ENCODE measurements at regions not wholly inside any gene's neighbourhood (a gene's known extent, or its start where the extent isn't known, plus 50 kb on each side); places are given as distances from the start of the nearest gene placed in this dataset.

DNA sequence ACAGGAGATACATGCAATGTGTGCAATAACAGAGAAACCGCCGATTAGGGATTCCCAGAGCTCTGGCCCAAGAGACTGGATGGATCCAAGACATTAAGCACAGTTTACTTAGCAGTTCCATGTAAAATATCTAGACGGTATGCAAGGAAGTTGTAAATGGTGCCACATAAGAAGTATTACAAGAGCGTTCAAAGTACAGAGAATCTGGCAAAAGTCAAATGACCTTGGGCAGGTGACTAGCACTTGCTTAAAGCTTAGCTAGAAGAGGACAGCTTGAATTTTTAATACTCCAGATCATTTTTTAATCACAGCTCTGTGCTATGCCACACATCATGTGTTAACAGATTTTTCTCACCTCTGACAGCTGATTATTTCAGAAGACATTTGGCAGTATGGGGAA, 72.3 kb upstream of the TNPO1 start:
- TF ChIP-seq, protein P1, sequence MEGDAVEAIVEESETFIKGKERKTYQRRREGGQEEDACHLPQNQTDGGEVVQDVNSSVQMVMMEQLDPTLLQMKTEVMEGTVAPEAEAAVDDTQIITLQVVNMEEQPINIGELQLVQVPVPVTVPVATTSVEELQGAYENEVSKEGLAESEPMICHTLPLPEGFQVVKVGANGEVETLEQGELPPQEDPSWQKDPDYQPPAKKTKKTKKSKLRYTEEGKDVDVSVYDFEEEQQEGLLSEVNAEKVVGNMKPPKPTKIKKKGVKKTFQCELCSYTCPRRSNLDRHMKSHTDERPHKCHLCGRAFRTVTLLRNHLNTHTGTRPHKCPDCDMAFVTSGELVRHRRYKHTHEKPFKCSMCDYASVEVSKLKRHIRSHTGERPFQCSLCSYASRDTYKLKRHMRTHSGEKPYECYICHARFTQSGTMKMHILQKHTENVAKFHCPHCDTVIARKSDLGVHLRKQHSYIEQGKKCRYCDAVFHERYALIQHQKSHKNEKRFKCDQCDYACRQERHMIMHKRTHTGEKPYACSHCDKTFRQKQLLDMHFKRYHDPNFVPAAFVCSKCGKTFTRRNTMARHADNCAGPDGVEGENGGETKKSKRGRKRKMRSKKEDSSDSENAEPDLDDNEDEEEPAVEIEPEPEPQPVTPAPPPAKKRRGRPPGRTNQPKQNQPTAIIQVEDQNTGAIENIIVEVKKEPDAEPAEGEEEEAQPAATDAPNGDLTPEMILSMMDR (IDR thresholded peaks at IDR 0.05): no peak
- no peak for TF ChIP-seq POLR2A (IDR thresholded peaks at IDR 0.05)

Measured in suprapubic skin (tissue), 3 donors.